HG03460 (cell line): ENCODE measurements at regions not wholly inside any gene's neighbourhood (a gene's known extent, or its start where the extent isn't known, plus 50 kb on each side); places are given as distances from the start of the nearest gene placed in this dataset.

ENCODE experiments used
- ATAC-seq: cut with Tn5 transposase; IDR thresholded peaks from one replicate; pipeline ENCODE4 v1.9.1; 2021; ENCODE audit not compliant: unreplicated experiment

DNA sequence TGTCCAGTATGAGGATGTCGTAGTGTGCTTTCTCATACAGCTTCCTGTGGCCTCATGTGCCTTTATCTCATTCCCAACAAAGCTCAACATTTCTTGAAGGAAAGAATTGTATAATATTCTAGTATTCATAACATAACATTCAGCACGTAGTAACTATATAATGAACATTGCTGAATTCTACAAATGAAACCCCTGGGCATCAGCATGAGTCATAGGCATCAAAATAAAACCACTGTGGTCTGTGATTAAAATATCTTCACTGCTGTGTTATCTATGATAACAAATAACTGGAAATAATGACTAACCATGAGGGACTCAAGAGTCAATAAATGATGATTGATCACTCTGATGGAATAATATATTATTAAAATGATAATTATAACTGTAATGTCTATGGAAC is 255.2 kb downstream of the EMP1 start:
- no peak for ATAC-seq

DNA sequence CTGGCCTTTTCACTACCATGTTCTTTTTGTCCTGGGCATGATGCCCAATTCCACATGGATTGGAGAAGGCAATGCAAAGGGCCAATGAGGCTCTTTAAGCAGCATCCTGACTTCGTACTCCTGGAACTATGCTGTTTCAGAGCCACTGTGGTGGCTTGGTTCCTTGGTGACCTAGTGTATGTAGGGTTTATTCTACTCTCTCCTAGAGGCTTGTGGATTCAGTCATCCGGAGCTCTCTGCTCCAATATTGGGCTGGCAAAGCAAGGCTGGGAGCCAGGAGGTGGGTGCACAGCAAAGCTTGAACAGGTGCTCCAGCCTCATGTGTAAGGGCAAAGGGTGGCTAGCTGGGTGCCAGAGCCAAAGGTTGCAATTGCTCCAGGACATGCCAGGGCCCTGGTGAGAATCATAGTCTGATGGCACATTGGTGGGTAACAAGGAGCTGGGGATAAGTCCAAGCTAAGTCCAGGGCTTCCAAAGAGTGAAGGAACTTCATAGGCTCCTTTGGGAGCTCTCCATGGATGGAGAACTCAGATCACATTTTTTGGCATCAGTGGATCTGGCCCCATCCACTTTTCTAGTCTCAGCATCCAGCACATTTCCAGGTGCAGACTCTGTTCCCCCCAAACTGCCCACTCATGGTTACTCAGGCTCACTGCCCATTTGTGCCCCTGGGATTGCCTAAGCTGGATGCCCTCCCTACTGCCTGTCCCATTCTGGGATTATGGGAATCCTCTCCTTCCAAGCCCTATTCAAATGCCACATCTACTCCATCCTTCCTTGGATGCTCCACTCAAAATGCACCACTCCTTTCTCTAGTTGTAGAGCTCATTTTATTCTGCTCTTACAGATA is 253.9 kb downstream of the EMP1 start:
- no peak for ATAC-seq

DNA sequence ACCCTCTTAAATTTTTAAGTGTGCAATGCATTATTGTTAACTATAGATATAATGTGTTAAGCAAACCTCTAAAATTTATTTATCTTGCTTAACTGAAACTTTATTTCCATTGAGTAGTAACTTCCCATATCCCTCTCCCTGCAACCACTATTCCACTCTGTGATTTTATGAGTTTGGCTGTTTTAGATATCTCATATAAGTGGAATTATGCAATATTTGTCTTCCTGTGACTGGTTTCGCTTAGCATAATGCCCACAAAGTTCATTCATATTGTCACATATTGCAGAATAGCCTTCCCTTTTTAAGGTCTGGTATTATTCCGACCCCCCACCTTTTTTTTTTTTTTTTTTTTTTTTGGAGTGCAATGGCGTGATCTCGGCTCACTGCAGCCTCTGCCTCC is 247.6 kb downstream of the EMP1 start:
- ATAC-seq = no peak

DNA sequence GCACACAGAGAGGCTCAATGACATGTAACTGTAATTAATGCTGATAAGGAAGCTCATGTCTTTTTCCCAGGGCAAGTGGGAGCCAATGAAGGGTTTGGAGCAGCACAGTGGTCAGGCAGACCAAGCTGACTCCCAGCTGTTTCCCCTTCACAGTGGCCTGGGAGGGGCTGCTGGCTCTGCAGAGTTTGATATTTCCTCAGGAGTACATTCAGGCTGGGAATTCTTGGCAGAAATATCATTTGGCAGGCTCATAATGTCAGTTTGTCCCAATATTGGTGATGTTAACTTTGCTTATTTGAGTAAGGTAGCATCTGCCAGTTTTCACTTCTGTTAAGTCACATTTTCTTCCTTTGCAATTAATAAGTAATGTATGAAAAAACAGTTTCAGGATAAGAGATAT is 247.0 kb downstream of the EMP1 start:
- no peak for ATAC-seq

GRCh38 chr12:13443028-13443427 is 246.5 kb downstream of the EMP1 start:
- no peak for ATAC-seq

DNA sequence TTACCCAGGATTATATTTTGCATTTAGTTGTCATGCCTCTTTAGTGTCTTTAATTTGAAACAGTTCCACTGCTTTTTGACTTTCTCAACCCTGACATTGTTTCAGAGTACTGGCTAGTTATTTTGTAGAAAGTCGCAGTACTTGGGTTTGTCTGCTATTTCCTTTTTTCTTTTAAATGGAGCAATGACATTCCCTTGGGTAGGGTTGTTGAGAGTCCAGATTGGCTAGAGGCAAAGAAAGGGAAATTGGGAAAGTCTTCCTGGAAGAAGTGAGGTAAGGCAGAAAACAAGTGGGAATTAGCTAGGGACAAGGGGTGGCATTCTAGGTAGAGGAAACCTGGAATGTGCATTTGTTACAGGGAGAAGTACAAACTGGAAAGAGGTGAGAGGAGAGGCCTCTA is 245.9 kb downstream of the EMP1 start:
- ATAC-seq = no peak

- no peak for ATAC-seq
Observed at GRCh38 chr12:13440844-13441243, 244.3 kb downstream of the EMP1 start.

DNA sequence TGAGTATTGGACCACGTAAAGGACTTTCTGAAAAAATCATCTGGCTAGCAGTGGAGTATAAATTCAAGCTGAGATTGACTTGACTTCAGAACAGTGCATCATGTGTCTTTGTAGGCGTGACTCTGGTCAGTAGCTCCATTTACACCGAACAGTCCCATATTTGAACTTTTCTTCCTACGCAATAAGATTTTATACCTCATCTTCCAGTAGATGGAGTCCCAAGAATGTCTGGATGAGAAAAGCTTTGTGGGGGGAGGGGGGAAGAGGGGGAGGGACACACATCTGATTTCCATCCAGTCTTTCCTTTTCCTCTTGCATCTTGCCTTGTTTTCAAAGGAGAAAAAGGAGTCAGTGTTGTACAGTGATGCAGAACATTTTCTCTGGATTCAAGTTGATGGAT is 241.0 kb downstream of the EMP1 start:
- ATAC-seq = no peak

DNA sequence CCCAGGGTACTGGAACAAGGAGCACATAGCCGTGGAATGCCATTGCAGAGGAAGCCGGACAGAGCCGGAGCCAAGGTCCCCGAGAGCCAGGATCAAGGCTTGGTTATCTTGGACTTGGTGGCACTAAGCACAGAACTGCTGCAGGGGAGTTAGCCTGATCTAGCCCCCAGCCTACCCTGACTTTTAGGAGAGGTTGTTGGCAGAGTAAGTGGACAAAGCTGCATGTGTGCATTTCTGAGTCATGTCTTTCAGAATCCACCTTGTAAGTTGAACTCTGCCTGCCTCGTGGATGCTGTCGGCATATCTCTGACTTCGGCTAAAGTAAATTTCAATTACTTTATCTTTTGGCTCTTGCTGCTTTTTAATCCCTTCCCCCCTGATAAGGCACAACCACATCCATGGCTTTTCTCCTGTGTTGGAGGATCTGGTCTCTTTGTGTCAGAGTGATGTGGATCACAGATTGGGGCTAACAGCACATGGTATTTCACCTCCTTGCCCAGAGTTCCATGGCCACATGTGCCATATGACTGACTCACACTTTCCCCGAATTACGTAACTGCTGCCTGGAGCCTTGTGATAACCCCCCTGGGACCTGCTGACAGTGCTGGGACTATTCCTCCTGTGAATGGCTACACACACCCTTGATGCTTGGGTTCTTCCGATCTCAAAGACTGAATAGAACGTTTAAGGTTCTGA is 240.3 kb downstream of the EMP1 start:
- ATAC-seq = no peak

GRCh38 chr12:13436182-13436581 is 239.7 kb downstream of the EMP1 start:
- no peak for ATAC-seq

DNA sequence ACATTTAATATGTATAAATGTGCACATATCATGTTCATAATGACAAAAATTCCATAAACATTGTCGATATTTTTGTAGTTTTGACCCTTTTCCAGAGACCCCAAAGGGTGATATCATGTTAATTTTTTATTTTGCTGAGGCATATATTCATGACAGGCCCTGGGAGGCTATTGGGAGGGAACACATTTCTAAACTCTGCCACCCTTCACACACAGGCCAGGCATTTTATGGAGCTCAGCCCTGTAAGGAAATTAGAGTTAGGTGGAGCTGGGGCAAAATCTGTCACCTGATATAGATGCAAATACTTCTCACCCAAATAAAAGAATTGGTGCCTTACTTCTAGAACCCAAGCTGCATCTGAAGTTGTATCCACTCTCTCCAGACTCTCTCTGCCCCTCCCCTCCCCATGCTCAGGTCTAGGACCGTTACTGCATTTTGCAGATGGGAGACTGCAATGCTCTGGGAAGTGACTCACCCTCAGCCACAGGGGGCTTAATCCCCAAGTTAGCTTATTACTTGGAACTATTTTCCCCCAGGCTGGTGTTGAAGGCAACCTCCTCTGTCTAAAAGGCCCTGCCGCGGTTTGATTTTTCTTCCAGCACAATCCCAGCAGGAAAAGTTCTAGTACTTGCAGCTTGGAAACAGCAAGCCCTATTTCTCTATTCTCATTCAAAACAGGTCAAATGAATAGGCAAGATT is 238.9 kb downstream of the EMP1 start:
- ATAC-seq = no peak

DNA sequence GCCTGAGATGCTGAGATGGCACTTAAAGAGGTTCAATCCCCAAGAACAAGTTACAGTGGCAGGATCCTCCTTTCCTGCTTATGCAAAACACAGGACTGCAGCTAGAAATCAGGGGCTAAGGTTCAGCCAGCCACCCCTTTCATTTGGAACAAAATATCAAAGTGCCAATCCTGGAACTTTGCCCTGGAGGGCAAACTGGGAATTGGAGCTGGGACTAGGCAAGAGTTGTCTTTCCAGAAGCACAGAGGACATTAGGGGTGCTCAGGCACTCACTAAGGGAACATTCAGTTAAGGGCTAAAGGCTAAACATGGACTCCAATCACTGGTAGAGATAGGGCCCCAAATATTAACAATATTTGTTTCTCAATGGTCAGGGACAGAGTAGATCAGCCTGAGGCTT is 237.2 kb downstream of the EMP1 start:
- ATAC-seq = no peak

- ATAC-seq = no peak
Observed at GRCh38 chr12:13431041-13431440, 234.5 kb downstream of the EMP1 start.

DNA sequence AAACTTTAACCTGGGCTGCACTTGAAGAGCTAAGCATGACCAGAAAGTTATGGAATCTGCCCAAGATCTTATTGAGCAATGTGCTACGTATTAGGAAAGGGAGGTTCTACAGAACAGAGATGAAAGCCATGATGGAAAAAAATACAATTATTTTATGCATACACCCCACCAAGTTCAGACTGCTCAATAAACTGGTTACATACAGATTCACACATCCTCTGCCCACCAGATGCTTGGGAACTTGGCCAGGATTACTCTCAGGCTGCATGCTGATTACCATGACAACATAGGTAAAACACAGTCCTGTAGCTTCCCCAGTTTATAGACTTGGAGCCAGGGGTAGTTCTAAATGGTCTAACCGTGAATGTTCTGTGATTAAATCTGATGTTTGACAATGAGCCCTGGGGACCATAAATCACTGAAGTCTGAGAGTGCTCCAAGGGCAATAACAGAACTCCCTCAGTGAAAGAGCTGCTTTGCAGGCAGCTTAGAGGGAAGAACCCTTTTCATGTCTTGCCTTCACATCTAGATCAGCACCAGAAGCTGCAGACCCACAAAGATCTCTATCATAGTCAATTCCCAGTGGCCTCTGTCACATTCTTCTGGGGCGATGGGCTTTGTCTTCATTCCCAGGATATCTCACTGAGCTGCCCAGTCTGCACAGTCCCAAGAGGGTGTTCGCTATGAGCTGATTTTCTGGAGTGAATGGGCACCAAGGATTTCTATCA is 232.2 kb downstream of the EMP1 start:
- no peak for ATAC-seq

DNA sequence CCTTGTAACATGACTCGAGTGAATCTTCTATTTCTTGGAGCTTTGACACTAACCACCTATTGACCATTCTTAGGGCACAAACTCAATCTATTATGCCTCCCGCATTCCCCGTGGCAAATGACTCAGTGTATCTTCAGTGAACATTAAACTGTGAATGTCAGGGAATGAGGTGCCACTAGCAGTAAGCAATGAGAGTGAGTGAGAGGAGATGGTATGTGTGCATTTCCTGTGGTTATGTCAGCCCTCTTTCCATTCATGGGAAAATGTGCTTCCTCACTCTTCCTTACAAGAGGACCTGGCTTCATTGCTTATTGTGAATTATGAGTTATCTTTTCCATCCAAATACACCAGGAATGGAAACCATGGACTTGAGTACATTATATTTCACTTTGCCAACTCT is 229.2 kb downstream of the EMP1 start:
- no peak for ATAC-seq

DNA sequence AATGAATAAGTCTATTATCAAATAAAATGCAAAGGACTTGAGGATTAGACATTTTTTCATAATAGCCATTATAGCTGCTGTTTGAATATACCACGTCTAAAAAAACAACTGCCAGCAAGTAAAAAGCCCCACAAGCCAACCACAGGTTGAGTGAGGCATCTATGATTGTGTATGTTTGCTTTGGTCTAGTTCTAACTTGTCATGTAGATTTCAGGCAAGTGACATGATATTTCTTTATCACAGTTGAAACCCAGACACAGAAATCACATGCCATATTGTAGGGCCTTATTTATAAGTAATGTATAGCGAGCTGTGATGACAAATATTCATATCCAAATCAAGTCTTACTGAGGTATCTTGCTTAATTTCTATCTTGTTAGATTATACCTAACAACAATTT is 225.8 kb downstream of the EMP1 start:
- no peak for ATAC-seq

DNA sequence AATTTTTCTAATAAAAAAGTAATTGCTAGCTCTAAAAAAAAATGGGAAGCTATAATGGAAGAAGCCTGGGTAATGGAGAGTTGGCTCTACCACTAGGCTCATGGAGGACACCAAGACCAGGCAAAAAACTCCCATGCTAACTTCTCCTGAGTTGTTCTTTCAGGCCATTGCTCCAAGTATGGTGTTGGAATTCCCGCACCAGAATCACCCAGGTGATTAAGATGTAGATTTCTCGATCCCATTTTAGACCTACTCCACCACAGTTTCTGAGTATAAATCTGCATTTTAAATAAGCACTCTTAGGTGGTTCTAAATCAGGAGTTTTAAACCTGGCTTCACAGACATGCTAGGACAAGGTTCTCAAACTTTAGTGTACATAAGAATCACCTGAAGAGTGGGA is 221.0 kb downstream of the EMP1 start:
- ATAC-seq = no peak

DNA sequence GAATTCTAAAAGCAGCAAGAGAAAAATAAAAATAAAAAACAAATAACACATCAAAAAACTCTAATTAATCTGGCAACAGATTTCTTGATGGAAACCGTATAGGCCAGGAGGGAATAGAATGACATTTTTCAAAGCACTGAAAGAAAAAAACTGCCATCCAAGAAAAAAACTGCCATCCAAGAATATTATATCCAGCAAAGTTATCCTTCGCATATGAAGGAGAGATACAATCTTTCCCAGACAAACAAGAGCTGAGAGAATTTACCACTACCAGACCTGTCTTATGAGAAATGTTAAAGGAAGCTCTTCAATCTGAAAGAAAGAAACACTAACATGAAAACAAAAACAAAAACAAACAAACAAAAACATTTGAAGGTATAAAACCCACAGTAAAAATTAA is 214.8 kb downstream of the EMP1 start:
- no peak for ATAC-seq

DNA sequence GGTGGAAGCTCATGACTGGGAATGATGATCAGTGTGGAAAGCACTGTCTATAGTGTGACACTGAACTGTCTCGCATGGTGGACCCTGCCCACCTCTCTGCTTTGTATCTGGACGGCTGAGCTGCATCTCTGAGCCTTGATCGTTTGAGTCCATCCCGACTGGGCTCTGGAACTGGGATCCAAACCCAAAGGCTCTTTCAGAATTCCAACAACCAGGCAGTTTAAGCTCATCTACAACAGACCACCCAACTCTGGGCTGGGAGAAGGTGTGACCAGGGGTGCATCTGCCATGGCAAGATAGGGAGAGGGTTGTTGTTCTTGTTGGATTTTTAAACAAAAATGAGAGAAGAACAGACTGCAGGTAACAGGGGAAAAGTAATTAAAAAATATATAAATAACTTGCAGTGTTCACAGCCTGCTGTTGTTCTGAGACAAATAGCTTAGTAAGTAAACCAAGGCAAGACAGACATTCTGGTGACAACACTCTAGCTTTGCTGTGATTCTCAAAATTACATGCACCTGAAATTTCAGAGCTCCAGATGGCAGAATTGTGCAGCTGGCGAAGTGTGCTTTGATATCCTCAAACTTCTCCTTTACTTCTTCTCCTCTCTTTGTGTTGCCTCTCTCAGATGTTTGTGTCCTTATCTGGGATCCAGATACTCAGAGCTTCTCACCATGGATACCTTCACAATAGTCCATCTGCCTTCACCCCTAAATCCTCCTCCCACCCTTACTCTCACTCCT is 209.6 kb downstream of the EMP1 start:
- ATAC-seq = no peak

DNA sequence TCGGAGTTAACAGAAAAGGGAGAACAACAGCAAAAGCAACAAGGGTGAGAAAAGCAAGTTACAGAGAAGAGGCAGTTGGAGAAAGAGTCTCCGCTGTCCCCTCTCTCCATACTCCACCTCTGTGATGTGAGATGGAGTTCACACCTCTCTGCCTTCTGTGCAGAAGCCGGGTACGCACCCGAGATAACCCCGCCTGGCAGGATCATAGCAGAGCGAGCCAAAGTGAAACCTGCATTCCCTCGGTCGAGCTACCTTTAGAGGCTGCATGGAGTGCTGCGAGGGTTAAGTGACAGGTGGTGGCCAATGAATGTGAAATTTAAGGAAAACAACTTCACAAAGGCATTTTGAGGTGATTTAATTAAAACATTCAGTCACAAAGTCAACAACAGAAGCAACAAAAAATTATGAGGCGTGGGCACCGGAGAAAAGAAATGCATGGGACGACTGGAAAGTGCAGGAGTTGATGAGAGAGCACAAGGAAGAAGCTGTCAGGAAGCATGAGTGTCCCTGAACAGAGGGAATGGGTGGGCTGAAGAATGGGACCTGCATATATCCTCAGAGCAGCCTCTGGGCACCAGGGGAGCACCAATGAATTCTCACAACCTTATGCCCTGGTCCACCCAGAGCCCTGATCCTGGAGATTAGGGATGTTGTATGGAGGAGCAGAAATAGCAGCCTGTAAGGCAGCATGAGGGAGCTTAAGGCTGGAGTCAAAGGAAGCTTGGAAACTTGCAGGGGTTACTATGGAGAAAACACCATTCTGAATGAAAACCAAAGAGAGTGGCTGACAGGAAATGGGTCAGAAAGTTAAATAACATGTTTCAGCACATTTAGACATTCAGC is 208.3 kb downstream of the EMP1 start:
- no peak for ATAC-seq
